Mononuclear cell (primary cell): ENCODE measurements at regions not wholly inside any gene's neighbourhood (a gene's known extent, or its start where the extent isn't known, plus 50 kb on each side); places are given as distances from the start of the nearest gene placed in this dataset.

Experiments used
- H3K27me3 ChIP-seq: 2 replicates; pipeline ENCODE4 v1.6.0; 2011; ENCODE audit warnings: low read length, control low read depth; ENCODE audit not compliant: insufficient read depth
- H3K4me1 ChIP-seq: 2 replicates; pipeline ENCODE4 v1.5.1; 2011; ENCODE audit warnings: mild to moderate bottlenecking, low read length, control low read depth; ENCODE audit not compliant: insufficient read depth
- H3K4me3 ChIP-seq: 2 replicates; pipeline ENCODE4 v1.5.1; 2011; ENCODE audit warnings: mild to moderate bottlenecking, low read length, moderate library complexity
- H3K9me3 ChIP-seq: 2 replicates; pipeline ENCODE4 v1.5.1; 2011; ENCODE audit warnings: low read depth, mild to moderate bottlenecking, control low read depth, low read length

GRCh38 chr21:25362375-25363267 is 244.7 kb downstream of the MRPL39 start:
- Histone ChIP-seq H3K4me1 (no peaks in the 10 kb centered on the region), H3K4me3 (no peak overlapping the region), H3K27me3 (no peaks in the 10 kb centered on the region), H3K9me3 (no peaks in the 10 kb centered on the region)

GRCh38 chr21:25361765-25362164 is 245.5 kb downstream of the MRPL39 start:
- Histone ChIP-seq H3K27me3 (no peaks in the 10 kb centered on the region), H3K9me3 (no peaks in the 10 kb centered on the region), H3K4me3 (no peak overlapping the region), H3K4me1 (no peaks in the 10 kb centered on the region)

- H3K4me3 ChIP-seq, result no peak overlapping the region
- H3K27me3 ChIP-seq, result no peaks in the 10 kb centered on the region
- no peaks in the 10 kb centered on the region for H3K4me1 ChIP-seq
- H3K9me3 ChIP-seq, result no peaks in the 10 kb centered on the region
Observed at GRCh38 chr21:25361097-25361496, 246.2 kb downstream of the MRPL39 start.

GRCh38 chr21:25360593-25360992 is 246.7 kb downstream of the MRPL39 start:
- H3K4me3 ChIP-seq, result no peak overlapping the region
- H3K9me3 ChIP-seq, result no peaks in the 10 kb centered on the region
- no peaks in the 10 kb centered on the region for H3K27me3 ChIP-seq
- H3K4me1 ChIP-seq, result no peaks in the 10 kb centered on the region

- Histone ChIP-seq H3K9me3 (no peaks in the 10 kb centered on the region), H3K4me1 (no peaks in the 10 kb centered on the region), H3K4me3 (no peak overlapping the region), H3K27me3 (no peaks in the 10 kb centered on the region)
Observed at GRCh38 chr21:25359724-25360123, 247.6 kb downstream of the MRPL39 start.

- Histone ChIP-seq H3K4me3 (no peak overlapping the region), H3K27me3 (no peaks in the 10 kb centered on the region), H3K4me1 (no peaks in the 10 kb centered on the region), H3K9me3 (no peaks in the 10 kb centered on the region)
Observed at GRCh38 chr21:25350056-25350455, 257.2 kb downstream of the MRPL39 start.

GRCh38 chr21:25343774-25344545 is 263.3 kb downstream of the MRPL39 start:
- no peaks in the 10 kb centered on the region for H3K9me3 ChIP-seq
- no peaks in the 10 kb centered on the region for H3K4me1 ChIP-seq
- no peak overlapping the region for H3K4me3 ChIP-seq
- no peaks in the 10 kb centered on the region for H3K27me3 ChIP-seq

- no peaks in the 10 kb centered on the region for H3K9me3 ChIP-seq
- no peak overlapping the region for H3K4me3 ChIP-seq
- no peaks in the 10 kb centered on the region for H3K4me1 ChIP-seq
- H3K27me3 ChIP-seq, result no peaks in the 10 kb centered on the region
Observed at GRCh38 chr21:25342816-25343215, 264.5 kb downstream of the MRPL39 start.

- Histone ChIP-seq H3K4me3 (no peak overlapping the region), H3K27me3 (no peaks in the 10 kb centered on the region), H3K4me1 (no peaks in the 10 kb centered on the region), H3K9me3 (no peaks in the 10 kb centered on the region)
Observed at GRCh38 chr21:25341981-25342380, 265.3 kb downstream of the MRPL39 start.

GRCh38 chr21:25338415-25338814 is 268.9 kb downstream of the MRPL39 start:
- H3K27me3 ChIP-seq, result no peaks in the 10 kb centered on the region
- no peaks in the 10 kb centered on the region for H3K9me3 ChIP-seq
- no peak overlapping the region for H3K4me3 ChIP-seq
- no peaks in the 10 kb centered on the region for H3K4me1 ChIP-seq

GRCh38 chr21:25334046-25334730 is 273.1 kb downstream of the MRPL39 start:
- Histone ChIP-seq H3K9me3 (no peaks in the 10 kb centered on the region), H3K4me3 (no peak overlapping the region), H3K27me3 (no peaks in the 10 kb centered on the region), H3K4me1 (no peaks in the 10 kb centered on the region)

- H3K9me3 ChIP-seq, result no peaks in the 10 kb centered on the region
- no peaks in the 10 kb centered on the region for H3K27me3 ChIP-seq
- H3K4me1 ChIP-seq, result no peaks in the 10 kb centered on the region
- no peak overlapping the region for H3K4me3 ChIP-seq
Observed at GRCh38 chr21:25331286-25331685, 276.0 kb downstream of the MRPL39 start.

GRCh38 chr21:25330266-25330665 is 277.0 kb downstream of the MRPL39 start:
- Histone ChIP-seq H3K9me3 (no peaks in the 10 kb centered on the region), H3K4me1 (no peaks in the 10 kb centered on the region), H3K4me3 (no peak overlapping the region), H3K27me3 (no peaks in the 10 kb centered on the region)

GRCh38 chr21:25329227-25329825 is 278.0 kb downstream of the MRPL39 start:
- H3K27me3 ChIP-seq, result no peaks in the 10 kb centered on the region
- no peak overlapping the region for H3K4me3 ChIP-seq
- no peaks in the 10 kb centered on the region for H3K4me1 ChIP-seq
- H3K9me3 ChIP-seq, result no peaks in the 10 kb centered on the region

- Histone ChIP-seq H3K4me3 (no peak overlapping the region), H3K9me3 (no peaks in the 10 kb centered on the region), H3K4me1 (no peaks in the 10 kb centered on the region), H3K27me3 (no peaks in the 10 kb centered on the region)
Observed at GRCh38 chr21:25328736-25329135, 278.5 kb downstream of the MRPL39 start.
